ENCODE measurements at regions not wholly inside any gene's neighbourhood (a gene's known extent, or its start where the extent isn't known, plus 50 kb on each side); places are given as distances from the start of the nearest gene placed in this dataset.

DNA sequence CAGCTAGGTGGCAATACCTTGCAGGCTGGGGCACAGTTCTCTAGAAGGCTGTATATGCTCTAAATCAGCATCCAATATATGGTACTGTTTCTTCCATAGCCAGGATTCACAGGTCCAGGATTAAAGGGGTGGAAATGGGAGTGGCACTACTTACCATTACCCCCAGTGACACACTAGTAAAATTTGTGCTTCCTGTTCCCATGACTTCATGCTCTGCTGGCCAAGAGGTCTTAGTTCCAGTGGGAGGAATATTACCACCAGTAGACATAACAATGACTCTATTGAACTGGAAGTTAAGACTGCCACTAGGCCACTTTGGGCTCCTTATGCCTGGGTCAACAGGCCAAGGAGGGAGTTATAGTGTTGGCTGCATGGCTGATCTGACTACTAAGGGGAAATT, 174.3 kb upstream of the TNFAIP3 start:
- no peak for DNase-seq

- no peak for DNase-seq
Observed at GRCh38 chr6:137693711-137694110, 173.3 kb upstream of the TNFAIP3 start.

GRCh38 chr6:137696765-137697164, 170.3 kb upstream of the TNFAIP3 start:
- no peak for DNase-seq

DNA sequence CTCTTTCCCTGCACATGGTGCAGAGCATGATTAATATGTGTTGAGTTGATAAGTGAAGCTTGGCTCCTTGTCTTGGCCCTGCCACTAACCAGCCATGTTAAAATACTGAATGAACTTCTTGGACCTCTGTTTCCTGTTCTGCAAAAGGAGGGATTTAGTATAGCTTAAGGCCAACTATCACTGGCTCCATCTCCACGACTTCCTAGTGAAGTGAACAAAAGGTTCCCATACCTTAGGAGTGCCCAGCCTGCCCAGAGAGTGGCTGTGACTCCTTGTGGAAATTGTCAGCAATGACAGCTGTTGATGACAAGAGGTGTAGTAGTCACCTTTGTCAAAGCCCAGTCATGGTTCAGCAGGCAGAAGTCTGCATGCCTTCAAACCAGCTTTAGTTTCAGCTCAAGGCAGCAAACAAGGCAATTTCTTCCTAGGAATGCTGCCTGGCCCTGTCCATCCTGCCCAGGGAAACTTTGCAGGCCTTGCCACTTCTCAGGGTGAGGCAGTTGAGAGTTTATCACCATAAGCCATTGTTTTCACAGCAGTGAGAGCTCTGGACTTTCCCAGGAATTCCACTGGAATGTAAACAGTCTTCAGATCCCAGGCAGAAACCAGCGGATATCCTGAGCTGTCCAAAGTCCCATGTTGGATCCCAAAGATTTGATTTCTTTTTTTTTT, 169.7 kb upstream of the TNFAIP3 start:
- no peak for DNase-seq

DNA sequence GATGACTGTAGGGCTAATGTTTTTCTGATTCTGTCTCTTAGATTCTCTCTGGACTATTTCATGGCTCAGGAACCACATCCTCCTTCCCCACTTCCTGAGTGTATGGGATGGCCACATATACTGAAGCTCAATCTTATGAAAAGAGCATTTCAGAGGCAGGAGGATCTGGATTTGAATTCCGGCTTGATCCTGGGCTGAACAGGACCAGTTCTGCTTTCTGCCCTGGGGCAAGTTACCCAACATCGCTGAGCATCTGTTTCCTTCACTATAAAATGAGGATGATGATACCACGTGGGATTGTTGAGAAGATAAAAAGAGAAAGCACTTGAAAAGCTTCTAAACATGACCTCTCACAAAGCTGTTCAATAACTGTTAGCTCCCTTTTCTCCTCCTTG, 168.4 kb upstream of the TNFAIP3 start:
- no peak for DNase-seq

DNA sequence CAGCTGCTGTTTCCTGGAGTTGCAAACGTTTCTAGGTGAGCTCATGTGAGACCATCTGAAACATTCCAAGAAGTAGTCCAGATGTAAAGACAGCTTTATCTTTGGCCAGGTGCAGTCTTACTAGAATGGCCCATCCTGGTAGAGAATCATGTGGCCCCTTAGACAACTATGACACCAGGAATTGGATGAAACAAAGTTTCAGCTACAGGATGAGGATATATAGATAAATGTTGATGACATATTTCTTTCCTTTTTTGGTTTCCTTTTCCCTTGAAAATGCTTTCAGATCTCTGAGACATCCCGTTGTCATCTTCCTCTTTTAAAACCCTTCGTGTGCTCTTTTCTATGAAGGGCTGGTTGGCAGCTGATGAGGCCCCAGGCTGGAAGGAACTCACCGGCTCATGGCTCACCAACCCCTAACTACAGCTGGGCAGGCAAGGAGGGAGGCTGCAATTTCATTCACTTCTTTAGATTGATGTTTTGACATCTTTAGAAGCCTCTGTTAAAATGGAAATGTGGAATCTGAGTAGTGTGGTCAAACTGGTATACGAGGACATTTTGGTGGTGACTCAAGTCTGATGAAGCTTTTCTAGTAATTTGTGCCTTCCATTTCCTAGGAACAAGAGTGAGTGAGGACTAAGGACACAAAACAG, 167.9 kb upstream of the TNFAIP3 start:
- no peak for DNase-seq

DNA sequence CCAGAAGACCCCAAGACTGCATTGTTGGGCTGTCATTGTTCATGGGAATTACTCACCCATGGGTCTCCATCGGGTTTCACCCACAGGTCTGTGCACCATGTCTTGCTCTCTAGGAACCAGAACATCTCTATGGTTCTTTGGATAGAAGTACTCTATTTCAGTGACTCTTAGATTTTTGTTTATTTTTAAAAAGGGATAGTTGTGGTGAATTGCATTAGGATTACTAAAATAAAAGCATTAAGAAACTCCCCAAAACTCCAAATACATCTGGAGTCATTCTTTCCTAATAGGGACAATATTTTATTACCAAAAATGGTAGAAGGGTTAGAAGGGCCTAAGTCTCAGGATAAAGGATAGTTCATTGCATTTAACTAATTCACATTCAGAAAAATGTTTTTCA, 166.9 kb upstream of the TNFAIP3 start:
- no peak for DNase-seq

- no peak for DNase-seq
Observed at GRCh38 chr6:137700751-137701477, 166.1 kb upstream of the TNFAIP3 start.

GRCh38 chr6:137701942-137702341, 165.1 kb upstream of the TNFAIP3 start:
- DNase-seq, result no peak

DNA sequence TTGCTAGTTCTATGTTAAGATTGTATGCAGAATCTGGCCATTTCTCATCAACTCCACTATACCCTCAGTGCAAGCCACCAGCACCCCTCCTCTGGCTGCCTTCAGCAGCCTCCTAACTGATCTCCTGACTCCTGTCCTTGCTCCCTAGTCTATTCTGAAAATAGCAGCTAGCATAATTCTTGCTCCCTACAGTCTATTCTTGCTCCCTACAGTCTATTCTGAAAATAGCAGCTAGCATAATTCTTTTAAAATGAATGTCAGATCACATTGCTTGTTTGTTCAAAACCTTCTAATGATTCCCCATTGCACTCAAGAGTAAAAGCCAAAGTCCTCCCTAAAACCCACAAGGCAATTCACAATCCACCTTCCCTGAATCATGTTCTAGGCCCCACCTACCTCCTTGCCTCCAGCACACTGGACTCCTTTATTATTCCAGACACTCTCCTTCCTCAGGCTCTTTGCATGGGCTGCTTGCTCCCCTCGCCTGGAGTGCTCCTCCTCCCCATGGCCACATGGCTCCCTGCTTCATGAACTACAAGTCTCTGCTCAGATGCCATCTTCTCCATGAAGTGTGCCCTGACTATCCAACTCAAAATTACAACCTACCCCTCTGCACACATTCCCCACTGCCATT, 164.2 kb upstream of the TNFAIP3 start:
- DNase-seq, result no peak

DNA sequence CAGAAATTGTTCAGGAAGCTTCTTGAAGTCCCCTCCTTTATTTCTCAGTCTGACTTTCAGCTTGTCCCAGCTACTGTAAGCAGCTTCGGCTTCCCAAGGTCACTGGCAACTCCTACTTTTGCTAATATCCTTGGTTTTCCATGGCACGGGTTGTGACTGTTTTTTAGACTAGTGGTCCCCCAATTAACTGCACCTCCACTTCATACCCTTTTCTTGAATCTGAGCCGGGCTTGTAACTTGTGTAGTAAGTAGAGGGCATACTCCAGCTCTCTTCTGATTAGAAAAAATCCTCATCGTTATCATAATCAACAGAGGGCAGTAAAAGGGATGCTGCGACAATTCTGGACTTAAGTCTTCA, 162.3 kb upstream of the TNFAIP3 start:
- no peak for DNase-seq

- DNase-seq, result peak; percentile 78
Observed at GRCh38 chr6:137705160-137706082, 161.6 kb upstream of the TNFAIP3 start.

DNA sequence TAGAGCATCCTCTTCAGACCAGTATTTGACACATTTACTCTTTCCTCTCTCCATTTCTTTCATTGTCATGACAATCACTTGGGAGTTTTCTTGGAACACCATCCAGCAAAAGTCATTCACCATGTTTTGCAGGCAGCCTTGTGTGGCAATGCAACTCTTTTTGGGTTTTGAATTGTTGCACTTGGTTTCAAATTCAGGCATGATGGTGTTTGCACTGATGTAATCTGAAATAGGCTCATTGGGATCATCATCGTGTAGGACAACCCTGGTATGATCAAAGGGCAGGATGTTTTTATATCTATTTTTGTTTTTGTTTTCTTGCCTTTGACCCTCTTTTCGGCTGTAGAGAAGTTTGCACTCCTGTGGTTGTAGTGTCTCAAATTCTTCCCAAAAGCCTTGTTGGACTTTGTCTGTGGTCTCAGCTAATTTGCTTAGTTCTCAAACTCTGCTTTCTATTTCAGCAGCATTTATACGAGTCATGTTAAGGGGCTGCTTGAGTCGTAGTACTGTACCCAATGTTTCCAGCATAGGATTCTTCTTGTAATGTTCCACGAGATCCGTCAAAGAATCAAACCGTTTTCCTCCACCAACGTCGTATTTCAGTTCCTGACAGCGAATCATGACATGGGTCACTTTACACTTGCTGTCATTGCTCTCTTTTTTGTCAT, 160.8 kb upstream of the TNFAIP3 start:
- no peak for DNase-seq

DNA sequence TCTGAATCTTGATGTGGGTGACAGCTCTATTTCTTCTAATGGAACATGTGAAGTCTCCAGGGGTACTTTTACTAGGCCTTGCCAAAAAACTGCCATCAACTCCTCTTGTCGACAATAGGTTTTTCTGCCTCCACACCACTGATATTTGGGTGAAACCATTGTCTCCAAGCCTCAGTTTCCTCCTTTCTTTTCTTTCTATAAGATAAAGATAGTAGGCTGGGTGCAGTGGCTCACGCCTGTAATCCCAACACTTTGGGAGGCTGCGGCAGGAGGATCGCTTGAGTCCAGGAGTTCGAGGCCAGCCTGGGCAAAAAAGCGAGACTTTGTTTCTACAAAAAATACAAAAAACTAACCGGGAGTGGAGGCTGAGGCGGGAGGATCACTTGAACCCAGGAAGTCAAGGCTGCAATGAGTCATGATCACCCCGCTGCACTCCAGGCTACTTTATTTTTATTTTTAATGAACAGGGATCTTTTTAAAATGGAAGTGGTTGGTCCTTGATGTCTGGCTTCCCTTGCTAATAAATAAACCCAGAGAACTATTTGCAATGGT, 159.9 kb upstream of the TNFAIP3 start:
- DNase-seq, result no peak

- peak; percentile 82 for DNase-seq
Observed at GRCh38 chr6:137707590-137708360, 159.3 kb upstream of the TNFAIP3 start.

- DNase-seq, result no peak
Observed at GRCh38 chr6:137708481-137708880, 158.6 kb upstream of the TNFAIP3 start.

GRCh38 chr6:137709424-137710236, 157.4 kb upstream of the TNFAIP3 start:
- DNase-seq, result no peak

GRCh38 chr6:137711972-137712371, 155.1 kb upstream of the TNFAIP3 start:
- no peak for DNase-seq

- no peak for DNase-seq
Observed at GRCh38 chr6:137712587-137712986, 154.5 kb upstream of the TNFAIP3 start.

GRCh38 chr6:137715589-137716045, 151.4 kb upstream of the TNFAIP3 start:
- DNase-seq, result no peak
